NCI-H2227 (cell line): ENCODE measurements at regions not wholly inside any gene's neighbourhood (a gene's known extent, or its start where the extent isn't known, plus 50 kb on each side); places are given as distances from the start of the nearest gene placed in this dataset.
"Not testable (repeated sequence)": the region's sequence is repeated elsewhere in the genome, so short reads cannot be mapped to it uniquely, and the experiment has no call there.

Experiments
- DNase-seq: peaks from one replicate; lab custom pipeline; 2025; ENCODE audit not compliant: unreplicated experiment; lab: John Stamatoyannopoulos, UW

GRCh38 chr21:35479529-35479928 is 430.4 kb upstream of the RUNX1 start:
- no peak for DNase-seq

- no peak for DNase-seq
These were observed 430.0 kb upstream of the RUNX1 start for GRCh38 chr21:35479065-35479448.

GRCh38 chr21:35478161-35479064 is 429.3 kb upstream of the RUNX1 start:
- no peak for DNase-seq

GRCh38 chr21:35477622-35478021 is 428.5 kb upstream of the RUNX1 start:
- DNase-seq, result no peak

GRCh38 chr21:35476621-35477395 is 427.7 kb upstream of the RUNX1 start:
- DNase-seq, result no peak

DNA sequence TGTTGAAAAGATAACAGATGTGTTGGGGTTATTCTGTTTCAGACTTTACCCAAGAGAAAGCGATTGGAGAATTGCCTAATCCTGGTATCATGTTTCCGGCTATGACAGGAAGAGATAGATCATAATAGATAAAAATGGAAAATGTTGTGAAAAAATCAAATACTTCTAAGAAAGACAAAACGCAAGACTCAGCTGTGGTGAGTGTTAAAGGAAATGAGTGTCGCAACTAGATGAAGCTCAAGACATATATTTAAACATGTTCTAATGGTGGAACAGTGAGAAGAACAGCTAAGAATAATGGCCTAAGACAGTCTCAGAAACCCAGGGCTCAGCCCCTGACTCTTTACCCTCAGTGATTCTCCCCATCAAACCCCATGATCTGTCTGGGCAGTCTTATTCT is 426.7 kb upstream of the RUNX1 start:
- no peak for DNase-seq

DNA sequence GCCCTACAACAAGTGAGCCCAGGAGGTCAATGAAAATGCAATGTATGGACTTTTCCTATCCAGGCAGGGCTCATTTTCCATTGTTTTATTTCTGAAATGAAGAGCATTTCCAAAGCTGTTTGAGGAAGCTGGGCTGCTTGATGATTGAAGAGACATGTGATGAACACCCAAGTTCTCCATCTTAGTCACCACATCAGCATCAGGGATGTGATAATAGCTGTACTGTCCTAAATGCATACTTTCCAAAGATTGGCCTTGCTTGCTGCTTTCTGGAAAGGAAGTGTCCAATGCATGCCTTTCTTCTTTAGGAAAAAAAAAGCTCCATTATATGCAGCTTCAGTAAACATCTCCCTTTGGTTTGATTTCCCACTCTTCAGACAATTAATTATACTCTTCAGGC is 425.9 kb upstream of the RUNX1 start:
- no peak for DNase-seq

DNA sequence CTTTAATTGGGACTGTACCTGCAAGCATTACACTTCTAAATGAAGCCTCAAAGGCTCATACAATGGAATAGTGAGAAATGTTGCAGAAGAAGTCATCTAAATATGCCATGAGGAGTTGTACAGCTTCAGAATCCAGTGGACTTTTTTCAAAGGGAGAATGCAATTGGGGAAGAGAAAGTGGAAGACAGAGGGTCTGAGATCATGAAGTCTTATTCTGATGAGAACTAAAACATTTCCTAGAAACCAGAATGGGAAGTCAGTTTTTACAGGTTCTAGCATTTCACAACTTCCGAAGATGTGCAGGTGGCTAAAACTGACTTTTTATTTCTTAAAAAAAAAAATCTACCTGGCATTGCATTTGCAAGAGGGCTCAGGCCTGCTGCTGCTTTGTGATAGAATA is 424.4 kb upstream of the RUNX1 start:
- DNase-seq, result no peak

- DNase-seq, result no peak
These were observed 421.4 kb upstream of the RUNX1 start for GRCh38 chr21:35470522-35470921.

DNA sequence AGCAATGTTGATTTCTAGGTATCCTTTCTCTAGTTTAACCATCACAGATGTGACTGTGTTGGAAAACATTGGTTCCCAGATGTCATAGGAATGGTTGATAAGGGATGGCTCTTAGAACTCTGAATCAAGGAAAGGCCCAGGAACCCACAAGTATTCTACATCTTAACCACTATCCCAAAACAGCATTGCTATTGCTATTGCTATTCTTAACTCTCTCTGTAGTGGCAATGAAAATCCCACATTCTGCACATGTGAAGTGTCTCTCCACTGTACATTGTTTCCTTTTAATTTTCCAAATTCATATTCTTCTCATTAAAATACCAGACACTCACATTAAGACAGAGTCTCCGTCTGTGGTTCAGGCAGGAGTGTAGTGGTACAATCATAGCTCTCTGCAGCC is 420.4 kb upstream of the RUNX1 start:
- DNase-seq, result no peak

GRCh38 chr21:35468991-35469390 is 419.9 kb upstream of the RUNX1 start:
- no peak for DNase-seq

GRCh38 chr21:35467566-35467965 is 418.5 kb upstream of the RUNX1 start:
- no peak for DNase-seq

DNA sequence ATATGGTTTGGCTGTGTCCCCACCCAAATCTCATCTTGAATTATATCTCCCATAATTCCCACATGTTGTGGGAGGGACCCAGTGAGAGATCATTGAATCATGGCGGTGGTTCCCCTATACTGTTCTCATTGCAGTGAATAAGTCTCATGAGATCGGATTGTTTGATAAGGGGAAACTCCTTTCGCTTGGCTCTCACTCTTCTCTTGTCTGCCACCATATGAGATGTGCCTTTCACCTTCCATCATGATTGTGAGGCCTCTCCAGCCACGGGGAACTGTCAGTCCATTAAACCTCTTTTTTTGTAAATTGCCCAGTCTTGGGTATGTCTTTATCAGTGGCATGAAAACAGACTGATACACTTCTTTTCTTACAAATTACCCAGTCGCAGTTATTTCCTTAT is 417.6 kb upstream of the RUNX1 start:
- DNase-seq, result not testable (repeated sequence)

DNA sequence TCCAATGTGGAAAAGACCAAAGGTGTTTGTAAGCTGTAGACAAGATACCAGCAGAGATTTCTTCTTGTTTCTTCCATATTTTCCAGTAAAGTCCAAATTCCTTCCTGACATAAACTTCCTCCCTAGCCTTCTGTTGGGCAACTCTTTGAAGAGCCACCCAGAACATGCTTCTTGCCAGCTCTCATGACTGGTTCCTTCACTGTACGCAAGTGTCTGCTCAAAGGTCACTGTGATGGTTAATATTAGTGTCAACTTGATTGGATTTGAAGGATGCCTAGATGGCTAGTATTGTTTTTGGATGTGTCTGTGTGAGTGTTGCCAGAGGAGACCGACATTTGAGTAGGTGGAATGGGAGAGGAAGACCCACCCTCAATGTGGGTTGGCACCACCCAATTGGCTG is 416.6 kb upstream of the RUNX1 start:
- no peak for DNase-seq

- DNase-seq, result no peak
These were observed 412.6 kb upstream of the RUNX1 start for GRCh38 chr21:35461700-35462099.

DNA sequence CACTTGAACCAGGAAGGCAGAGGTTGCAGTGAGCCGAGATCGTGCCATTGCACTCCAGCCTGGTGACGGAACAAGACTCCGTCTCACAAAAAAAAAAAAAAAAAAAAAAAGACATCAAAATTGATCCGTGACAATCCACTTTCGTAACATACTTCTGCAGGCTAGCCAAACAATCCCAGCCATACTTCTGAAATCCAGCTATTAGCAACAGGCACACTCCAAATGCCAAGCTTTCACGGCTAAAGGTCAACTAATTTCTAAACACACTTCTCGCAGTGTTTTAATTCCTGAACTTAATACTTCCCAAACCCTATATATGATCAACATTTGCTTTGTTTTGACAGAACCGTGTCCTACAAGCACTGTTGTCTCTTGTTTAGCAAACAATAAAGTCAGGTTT is 411.3 kb upstream of the RUNX1 start:
- DNase-seq, result no peak

DNA sequence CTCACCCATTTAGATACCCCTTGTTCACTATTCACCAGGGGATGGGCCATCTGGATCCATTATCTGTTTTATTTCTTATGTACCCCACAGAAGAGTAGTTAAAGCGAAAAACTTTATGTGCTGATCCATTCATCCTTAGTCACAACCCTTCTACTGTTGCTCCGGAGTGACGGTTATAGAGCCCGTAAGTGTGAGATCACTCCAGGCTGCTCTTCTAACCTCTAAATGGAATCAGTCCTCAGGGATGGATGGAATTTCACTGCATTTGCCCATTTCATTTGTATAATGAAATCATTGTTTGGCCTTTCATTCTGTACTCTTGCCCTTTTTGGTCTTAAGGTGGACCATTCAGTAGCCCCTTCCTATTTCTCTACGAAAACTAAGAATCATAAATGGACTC is 409.3 kb upstream of the RUNX1 start:
- DNase-seq, result no peak

GRCh38 chr21:35457097-35457804 is 408.1 kb upstream of the RUNX1 start:
- DNase-seq, result no peak

- DNase-seq, result no peak
These were observed 402.2 kb upstream of the RUNX1 start for GRCh38 chr21:35451276-35451675.

DNA sequence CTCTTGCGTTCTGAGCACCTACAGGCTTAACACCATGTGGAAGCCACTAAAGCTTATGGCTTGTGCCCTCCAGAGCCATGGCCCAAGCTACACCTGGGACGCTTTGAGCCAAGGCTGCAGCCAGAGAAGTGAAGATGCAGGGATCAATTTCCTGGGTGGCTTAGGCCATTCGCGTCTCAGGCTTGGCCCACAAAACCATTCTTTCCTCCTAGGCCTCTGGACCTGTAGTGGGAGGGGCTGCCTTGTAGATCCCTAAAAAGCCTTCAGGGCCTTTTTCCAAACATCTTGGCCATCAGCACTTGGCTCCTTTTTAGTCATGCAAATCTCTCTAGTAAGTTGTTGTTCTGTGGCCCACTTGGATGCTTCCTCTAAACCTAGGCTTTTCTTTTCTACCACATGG is 401.7 kb upstream of the RUNX1 start:
- DNase-seq, result no peak

GRCh38 chr21:35449846-35450245 is 400.7 kb upstream of the RUNX1 start:
- DNase-seq, result no peak
